Type B pancreatic cell (in vitro differentiated cells): ENCODE measurements at regions not wholly inside any gene's neighbourhood (a gene's known extent, or its start where the extent isn't known, plus 50 kb on each side); places are given as distances from the start of the nearest gene placed in this dataset.

Experiments
- DNase-seq: peaks from one replicate; pipeline ENCODE4 v3.0.0; 2021; ENCODE audit warnings: mixed read lengths; ENCODE audit not compliant: unreplicated experiment; ENCODE audit errors: extremely low spot score
- H3K27ac Mint-ChIP-seq: 2 replicates; pipeline ENCODE4 v1.8.0; 2021; ENCODE audit warnings: mild to moderate bottlenecking, mixed read lengths
- H3K27me3 Mint-ChIP-seq: 2 replicates; pipeline ENCODE4 v1.8.0; 2021; ENCODE audit warnings: mixed read lengths
- H3K36me3 Mint-ChIP-seq: 2 replicates; pipeline ENCODE4 v1.8.0; 2021; ENCODE audit warnings: mixed read lengths
- H3K4me1 Mint-ChIP-seq: one replicate; pipeline ENCODE4 v1.8.0; 2021; ENCODE audit warnings: mixed read lengths; ENCODE audit not compliant: unreplicated experiment
- H3K4me3 Mint-ChIP-seq: 2 replicates; pipeline ENCODE4 v1.8.0; 2021; ENCODE audit warnings: mild to moderate bottlenecking, mixed read lengths
- H3K9me3 Mint-ChIP-seq: 2 replicates; pipeline ENCODE4 v1.8.0; 2021; ENCODE audit warnings: mixed read lengths
- CTCF ChIP-seq: fragments of 200-600 bp; sonication (generic); conservative IDR thresholded peaks from 2 replicates; pipeline ENCODE4 v1.5.0; 2021; ENCODE audit warnings: antibody characterized with exemption, mild to moderate bottlenecking

GRCh38 chr7:106595922-106596321, 65.0 kb downstream of the CCDC71L start:
- H3K27me3 Mint-ChIP-seq = no peaks in the 10 kb centered on the region
- TF ChIP-seq CTCF = no peak
- H3K27ac Mint-ChIP-seq = no peak overlapping the region
- no peaks in the 10 kb centered on the region for H3K9me3 Mint-ChIP-seq
- no peak for DNase-seq
- peaks cover 3% of the 10 kb centered on the region for H3K4me1 Mint-ChIP-seq
- H3K4me3 Mint-ChIP-seq = no peak overlapping the region
- no peaks in the 10 kb centered on the region for H3K36me3 Mint-ChIP-seq

GRCh38 chr7:106593028-106593417, 67.9 kb downstream of the CCDC71L start:
- DNase-seq = no peak
- Mint-ChIP-seq H3K4me3 (no peak overlapping the region), H3K9me3 (no peaks in the 10 kb centered on the region), H3K4me1 (no peaks in the 10 kb centered on the region), H3K36me3 (no peaks in the 10 kb centered on the region), H3K27ac (no peak overlapping the region), H3K27me3 (no peaks in the 10 kb centered on the region)
- TF ChIP-seq CTCF = no peak

GRCh38 chr7:106592282-106593027, 68.5 kb downstream of the CCDC71L start:
- Mint-ChIP-seq H3K27ac (no peak overlapping the region), H3K4me1 (no peaks in the 10 kb centered on the region), H3K9me3 (no peaks in the 10 kb centered on the region), H3K4me3 (no peak overlapping the region), H3K36me3 (no peaks in the 10 kb centered on the region), H3K27me3 (no peaks in the 10 kb centered on the region)
- no peak for TF ChIP-seq CTCF
- no peak for DNase-seq

GRCh38 chr7:106591146-106591545, 69.8 kb downstream of the CCDC71L start:
- Mint-ChIP-seq H3K36me3 (no peaks in the 10 kb centered on the region), H3K4me1 (no peaks in the 10 kb centered on the region), H3K4me3 (no peak overlapping the region), H3K27ac (no peak overlapping the region), H3K27me3 (peaks cover 6% of the 10 kb centered on the region), H3K9me3 (no peaks in the 10 kb centered on the region)
- DNase-seq = no peak
- TF ChIP-seq CTCF = no peak

- Mint-ChIP-seq H3K4me3 (no peak overlapping the region), H3K4me1 (no peaks in the 10 kb centered on the region), H3K36me3 (no peaks in the 10 kb centered on the region), H3K27me3 (peaks cover 6% of the 10 kb centered on the region), H3K27ac (no peak overlapping the region), H3K9me3 (no peaks in the 10 kb centered on the region)
- no peak for TF ChIP-seq CTCF
- no peak for DNase-seq
Measured at GRCh38 chr7:106590209-106590816, 70.6 kb downstream of the CCDC71L start.
